ENCODE measurements at regions not wholly inside any gene's neighbourhood (a gene's known extent, or its start where the extent isn't known, plus 50 kb on each side); places are given as distances from the start of the nearest gene placed in this dataset.

GRCh38 chr2:57399057-57399456 lies 647.5 kb upstream of the VRK2 start:
- Histone ChIP-seq H3K4me1 (ENCODE audit: low read length) (no peaks in the 10 kb centered on the region), H3K79me2 (ENCODE audit: low read length) (no peaks in the 10 kb centered on the region), H4K20me1 (ENCODE audit: insufficient read depth, low read length) (no peaks in the 10 kb centered on the region), H3K9me2 (replicated peaks; ENCODE audit: insufficient read depth, low read length) (no peaks in the 10 kb centered on the region), H3K27me3 (replicated peaks; ENCODE audit: insufficient read depth, low read length) (no peaks in the 10 kb centered on the region), H2AFZ (ENCODE audit: low read length) (no peak overlapping the region), H3F3A (ENCODE audit: insufficient read depth, low read length) (no peaks in the 10 kb centered on the region), H3K4me2 (ENCODE audit: low read depth, low read length) (no peak overlapping the region), H3K9me3 (replicated peaks; ENCODE audit: insufficient read depth, low read length) (no peaks in the 10 kb centered on the region), H3K4me3 (ENCODE audit: low read length) (no peak overlapping the region), H3K9ac (ENCODE audit: low read length) (no peak overlapping the region), H3K27ac (ENCODE audit: low read length) (no peak overlapping the region), H3K36me3 (replicated peaks; ENCODE audit: insufficient read depth, low read length) (no peaks in the 10 kb centered on the region)
- no peak for DNase-seq
- TF ChIP-seq CTCF (IDR thresholded peaks at IDR 0.05; ENCODE audit: low read length) (no peak), EZH2phosphoT487 (IDR thresholded peaks at IDR 0.05; ENCODE audit: low read length) (no peak), EZH2 (optimal IDR thresholded peaks at IDR 0.05; ENCODE audit: low read depth, low read length) (no peak)

GRCh38 chr2:57402096-57402495 lies 644.5 kb upstream of the VRK2 start:
- DNase-seq, result no peak

GRCh38 chr2:57402755-57403154 lies 643.9 kb upstream of the VRK2 start:
- no peaks in the 10 kb centered on the region for H3K79me2 ChIP-seq (ENCODE audit: low read length)
- no peak overlapping the region for H2AFZ ChIP-seq (ENCODE audit: low read length)
- no peak overlapping the region for H3K27ac ChIP-seq (ENCODE audit: low read length)
- H3K9me2 ChIP-seq (replicated peaks; ENCODE audit: insufficient read depth, low read length), result no peaks in the 10 kb centered on the region
- no peak overlapping the region for H3K9ac ChIP-seq (ENCODE audit: low read length)
- H3F3A ChIP-seq (ENCODE audit: insufficient read depth, low read length), result no peaks in the 10 kb centered on the region
- H3K4me1 ChIP-seq (ENCODE audit: low read length), result no peaks in the 10 kb centered on the region
- H3K4me2 ChIP-seq (ENCODE audit: low read depth, low read length), result no peak overlapping the region
- no peaks in the 10 kb centered on the region for H3K27me3 ChIP-seq (replicated peaks; ENCODE audit: insufficient read depth, low read length)
- no peaks in the 10 kb centered on the region for H3K36me3 ChIP-seq (replicated peaks; ENCODE audit: insufficient read depth, low read length)
- no peak for TF ChIP-seq EZH2 (optimal IDR thresholded peaks at IDR 0.05; ENCODE audit: low read depth, low read length)
- TF ChIP-seq CTCF (IDR thresholded peaks at IDR 0.05; ENCODE audit: low read length), result no peak
- no peak for TF ChIP-seq EZH2phosphoT487 (IDR thresholded peaks at IDR 0.05; ENCODE audit: low read length)
- no peaks in the 10 kb centered on the region for H4K20me1 ChIP-seq (ENCODE audit: insufficient read depth, low read length)
- H3K4me3 ChIP-seq (ENCODE audit: low read length), result no peak overlapping the region
- no peaks in the 10 kb centered on the region for H3K9me3 ChIP-seq (replicated peaks; ENCODE audit: insufficient read depth, low read length)
- no peak for DNase-seq

More at GRCh38 chr2:57402096-57402495, 644.5 kb upstream of the VRK2 start:
- Histone ChIP-seq H3F3A (ENCODE audit: insufficient read depth, low read length) (no peaks in the 10 kb centered on the region), H3K27me3 (replicated peaks; ENCODE audit: insufficient read depth, low read length) (no peaks in the 10 kb centered on the region), H3K79me2 (ENCODE audit: low read length) (no peaks in the 10 kb centered on the region), H3K4me2 (ENCODE audit: low read depth, low read length) (no peak overlapping the region), H3K9ac (ENCODE audit: low read length) (no peak overlapping the region), H3K36me3 (replicated peaks; ENCODE audit: insufficient read depth, low read length) (no peaks in the 10 kb centered on the region), H3K27ac (ENCODE audit: low read length) (no peak overlapping the region), H3K9me2 (replicated peaks; ENCODE audit: insufficient read depth, low read length) (no peaks in the 10 kb centered on the region), H3K9me3 (replicated peaks; ENCODE audit: insufficient read depth, low read length) (no peaks in the 10 kb centered on the region), H3K4me3 (ENCODE audit: low read length) (no peak overlapping the region), H4K20me1 (ENCODE audit: insufficient read depth, low read length) (no peaks in the 10 kb centered on the region), H2AFZ (ENCODE audit: low read length) (no peak overlapping the region), H3K4me1 (ENCODE audit: low read length) (no peaks in the 10 kb centered on the region)
- TF ChIP-seq EZH2phosphoT487 (IDR thresholded peaks at IDR 0.05; ENCODE audit: low read length) (no peak), EZH2 (optimal IDR thresholded peaks at IDR 0.05; ENCODE audit: low read depth, low read length) (no peak), CTCF (IDR thresholded peaks at IDR 0.05; ENCODE audit: low read length) (no peak)
